NT2/D1 (cell line): ENCODE measurements at regions not wholly inside any gene's neighbourhood (a gene's known extent, or its start where the extent isn't known, plus 50 kb on each side); places are given as distances from the start of the nearest gene placed in this dataset.

ENCODE experiments used
- SUZ12 ChIP-seq: IDR thresholded peaks from 2 replicates; pipeline ENCODE4 v1.6.1; 2011; ENCODE audit not compliant: insufficient read length, insufficient read depth; ENCODE audit errors: extremely low read depth
- ZNF274 ChIP-seq: IDR thresholded peaks from 2 replicates; pipeline ENCODE4 v1.6.1; 2011; ENCODE audit warnings: mild to moderate bottlenecking, low read depth, low read length

DNA sequence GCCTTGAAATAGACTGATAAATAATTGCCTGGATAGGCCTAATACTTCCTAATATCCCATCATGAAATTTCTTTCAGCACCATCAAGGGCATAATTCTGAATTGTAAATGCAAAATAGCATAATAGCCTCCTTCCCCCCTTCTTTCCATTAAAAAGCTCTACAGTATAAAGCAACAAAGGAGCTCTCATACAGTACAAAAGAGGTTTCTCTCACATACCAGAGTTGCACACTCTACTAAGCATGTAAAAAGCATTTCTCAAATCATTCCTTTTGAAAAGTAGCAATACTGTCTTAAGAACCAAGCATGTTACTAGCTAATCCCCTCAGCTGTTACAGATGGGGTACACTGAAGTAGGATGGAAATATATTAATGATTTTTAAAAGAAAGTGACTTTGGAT is 509.0 kb downstream of the KLHL13 start:
- TF ChIP-seq ZNF274 (no peak), SUZ12 (no peak)
